HG03045 (cell line): ENCODE measurements at regions not wholly inside any gene's neighbourhood (a gene's known extent, or its start where the extent isn't known, plus 50 kb on each side); places are given as distances from the start of the nearest gene placed in this dataset.

Experiments used
- ATAC-seq: cut with Tn5 transposase; IDR thresholded peaks from one replicate; pipeline ENCODE4 v1.9.1; 2021; ENCODE audit warnings: mild to moderate bottlenecking, moderate library complexity; ENCODE audit not compliant: unreplicated experiment

DNA sequence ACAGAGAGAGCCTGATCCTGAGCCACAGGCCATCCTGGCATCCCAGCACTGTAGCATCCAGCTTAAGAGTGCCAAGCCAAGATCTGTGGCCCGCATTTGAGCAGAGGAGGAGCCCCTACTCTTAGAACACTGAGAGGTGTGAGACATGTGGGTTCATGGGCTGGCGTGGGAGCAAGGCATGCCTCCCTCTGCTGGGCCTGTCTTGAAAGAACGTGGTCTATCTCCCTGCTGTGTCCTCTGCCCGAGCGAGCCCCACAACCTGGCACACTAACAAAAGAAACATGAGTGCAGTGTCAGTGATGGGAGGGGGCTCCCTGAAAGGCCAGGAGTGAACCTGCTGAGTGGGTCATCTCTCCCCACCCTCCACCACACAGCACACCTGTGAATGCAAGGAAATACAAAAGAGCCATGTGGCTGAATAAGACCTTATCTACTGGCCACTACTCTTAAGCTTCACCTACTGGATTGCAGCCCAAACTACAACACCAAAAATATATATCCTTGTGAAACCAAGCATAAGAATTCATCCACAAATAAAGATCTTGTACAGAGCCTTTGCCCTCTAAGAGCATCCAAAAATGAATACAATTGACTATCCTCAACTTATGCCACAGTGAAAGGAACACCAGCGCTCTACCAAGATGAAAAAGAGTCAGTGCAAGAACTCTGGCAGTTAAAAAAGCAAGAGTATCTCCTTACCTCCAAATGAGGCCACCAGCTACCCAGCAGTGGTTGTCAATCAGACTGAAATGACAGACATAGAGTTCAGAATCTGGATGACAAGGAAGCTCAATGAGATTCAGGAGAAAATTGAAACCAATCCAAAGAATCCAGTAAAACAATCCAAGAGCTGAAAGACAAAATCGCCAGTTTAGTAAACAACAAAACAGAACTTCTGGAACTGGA, 259.4 kb upstream of the DAB1 start:
- no peak for ATAC-seq

DNA sequence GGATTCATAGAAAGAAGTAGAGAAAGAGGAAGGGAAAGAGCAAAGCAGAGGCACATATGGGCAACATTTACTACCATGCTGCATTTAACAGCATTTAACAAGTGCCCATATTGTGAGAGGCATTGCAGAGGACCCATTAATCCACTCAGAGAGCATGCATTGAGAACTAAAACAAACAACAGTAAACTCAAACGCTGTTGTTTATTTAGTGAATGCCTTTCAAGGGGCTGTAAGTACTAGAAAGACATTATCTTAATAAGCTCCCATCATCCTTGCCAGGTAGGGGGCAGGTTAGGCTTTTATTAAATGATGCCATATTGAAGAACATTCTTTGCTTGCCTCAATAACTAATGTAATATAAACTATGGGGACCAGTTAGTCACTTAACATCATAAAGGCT, 254.3 kb upstream of the DAB1 start:
- ATAC-seq, result no peak

DNA sequence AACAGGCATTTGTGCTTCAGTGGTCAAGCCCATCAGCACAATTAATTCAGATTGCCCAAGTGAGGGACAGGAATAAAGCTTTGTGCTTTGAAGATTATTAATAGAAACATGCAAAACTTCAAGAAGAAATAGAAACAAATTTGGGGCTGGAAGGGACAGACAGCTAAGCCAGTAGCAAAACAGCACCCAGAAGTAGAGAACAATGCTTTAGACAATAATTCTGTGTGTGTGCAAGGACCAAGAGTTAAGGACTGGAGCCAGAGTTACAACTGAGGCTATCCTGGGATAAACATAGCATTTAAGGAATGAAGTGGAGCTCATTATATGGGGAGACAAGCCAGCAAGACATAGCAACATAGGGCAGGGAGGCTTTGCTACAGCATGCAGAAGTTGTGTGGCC, 251.9 kb upstream of the DAB1 start:
- no peak for ATAC-seq

DNA sequence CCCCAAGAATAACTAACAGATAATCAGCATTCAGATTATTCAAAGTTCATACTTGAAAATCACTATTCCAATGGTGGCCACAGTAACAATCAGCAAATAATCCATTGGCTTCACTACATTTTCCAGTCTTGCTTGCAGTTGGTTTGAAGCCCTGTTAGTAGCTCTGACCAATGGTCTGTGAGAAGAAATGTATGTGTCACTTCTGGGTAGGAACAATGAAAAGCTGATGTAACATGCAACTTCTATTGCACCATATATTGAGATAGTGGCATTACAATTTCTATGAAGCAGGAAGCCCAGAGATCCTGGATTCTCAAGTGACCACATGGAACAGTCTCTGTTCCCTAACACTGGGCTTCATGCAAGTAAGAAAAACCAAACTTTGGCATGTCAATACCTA, 250.9 kb upstream of the DAB1 start:
- no peak for ATAC-seq

DNA sequence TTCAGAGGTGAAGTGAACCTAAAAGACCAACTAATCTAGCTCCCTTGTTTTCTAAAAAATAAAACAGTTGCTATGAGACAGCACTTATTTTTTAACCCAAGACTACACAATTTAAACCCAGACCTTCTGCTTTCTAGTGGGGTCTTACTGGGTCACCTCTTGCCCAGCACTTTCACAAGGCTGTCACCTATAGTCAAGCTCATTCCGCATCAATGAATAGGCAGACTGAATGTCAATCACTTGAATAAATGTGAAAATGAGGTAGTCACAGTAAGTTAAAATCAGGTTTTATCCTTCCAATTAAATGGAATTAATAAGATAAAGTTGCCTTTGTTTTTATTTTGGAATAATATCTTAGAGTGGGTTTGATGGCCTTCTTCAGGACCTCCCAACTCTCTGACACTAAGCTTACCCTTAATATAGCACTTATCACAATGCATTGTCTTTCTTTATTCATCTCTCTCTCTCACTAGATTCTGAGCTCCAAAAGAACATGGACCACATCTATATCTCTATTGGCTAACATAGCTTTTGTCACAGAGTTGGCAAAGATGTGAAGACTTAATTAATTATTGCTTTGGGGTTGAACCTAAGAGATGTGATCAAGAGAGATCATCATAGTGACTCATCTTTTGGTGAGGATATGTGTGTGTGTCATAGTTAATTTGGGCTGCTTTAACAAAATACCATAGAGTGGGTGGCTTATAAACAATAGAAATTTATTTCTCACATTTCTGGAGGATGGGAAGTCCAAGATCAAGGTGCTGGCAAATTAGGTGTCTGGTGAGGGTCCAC, 248.7 kb upstream of the DAB1 start:
- no peak for ATAC-seq

DNA sequence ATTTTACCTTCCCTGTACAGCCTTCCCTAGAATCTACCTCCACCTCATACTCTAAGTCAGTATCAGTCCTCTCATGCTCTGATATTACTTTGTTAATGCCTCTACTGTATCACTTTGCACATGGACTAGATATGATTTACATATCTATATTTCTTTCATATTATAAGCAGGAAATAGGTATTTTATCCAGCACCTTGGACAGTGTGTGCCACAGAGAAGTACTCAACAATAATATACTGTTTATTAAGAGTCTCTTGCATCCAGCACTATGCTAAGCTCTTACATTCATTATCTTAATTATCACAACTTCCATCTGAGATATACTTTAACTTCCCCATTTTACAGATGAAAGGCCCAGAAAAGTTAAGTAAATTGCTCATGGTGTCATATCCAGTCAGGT, 247.9 kb upstream of the DAB1 start:
- ATAC-seq, result no peak

DNA sequence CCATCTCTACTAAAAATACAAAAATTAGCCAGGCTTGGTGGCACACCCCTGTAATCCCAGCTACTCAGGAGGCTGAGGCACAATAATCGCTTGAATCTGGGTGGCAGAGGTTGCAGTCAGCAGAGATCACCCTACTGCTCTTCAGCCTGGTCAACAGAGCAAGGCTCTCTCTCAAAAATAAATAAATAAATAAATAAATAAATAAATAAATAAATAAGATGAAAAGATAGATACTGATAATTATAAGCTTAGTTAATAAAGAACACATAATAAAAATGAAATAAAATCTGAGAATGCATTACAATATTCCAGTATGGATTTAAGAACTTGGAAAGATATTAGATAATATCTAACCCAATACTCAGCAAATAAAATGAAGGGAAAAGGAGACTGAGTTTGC, 235.9 kb upstream of the DAB1 start:
- ATAC-seq, result no peak

DNA sequence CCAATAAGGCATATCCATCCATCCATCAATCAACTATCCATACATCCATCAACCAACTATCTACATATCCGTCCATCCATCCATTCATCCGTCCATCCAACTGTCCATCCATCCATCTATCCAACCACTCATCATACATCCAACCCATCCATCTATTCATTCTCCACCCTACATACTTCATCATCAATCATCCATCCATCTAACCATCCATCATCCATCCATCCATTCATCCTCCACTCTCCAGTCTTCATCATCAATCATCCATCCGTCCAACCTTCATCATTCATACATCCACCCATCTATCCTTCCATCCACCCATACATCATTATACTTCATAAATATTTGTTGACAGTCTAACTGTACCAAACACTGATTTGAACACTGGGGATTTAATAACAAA, 231.3 kb upstream of the DAB1 start:
- ATAC-seq, result no peak

DNA sequence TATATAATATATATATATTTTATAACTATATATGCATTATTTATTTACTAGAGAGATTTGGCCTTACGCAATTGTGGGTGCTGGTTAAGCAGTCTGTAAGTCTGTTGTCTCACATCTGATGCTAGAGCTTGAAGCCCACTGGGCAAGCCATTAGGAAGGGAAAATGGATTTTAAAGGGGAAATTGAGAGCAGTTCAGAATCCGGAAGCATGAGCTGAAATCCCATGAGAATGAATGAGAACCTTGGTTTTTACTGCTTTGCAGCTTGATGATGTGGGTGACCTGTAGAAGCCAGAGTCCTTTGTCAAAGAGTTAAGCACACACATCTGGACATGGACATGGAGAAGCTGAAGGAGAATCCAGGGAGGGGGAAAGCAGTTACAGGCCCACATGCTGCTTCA, 220.8 kb upstream of the DAB1 start:
- ATAC-seq, result no peak

DNA sequence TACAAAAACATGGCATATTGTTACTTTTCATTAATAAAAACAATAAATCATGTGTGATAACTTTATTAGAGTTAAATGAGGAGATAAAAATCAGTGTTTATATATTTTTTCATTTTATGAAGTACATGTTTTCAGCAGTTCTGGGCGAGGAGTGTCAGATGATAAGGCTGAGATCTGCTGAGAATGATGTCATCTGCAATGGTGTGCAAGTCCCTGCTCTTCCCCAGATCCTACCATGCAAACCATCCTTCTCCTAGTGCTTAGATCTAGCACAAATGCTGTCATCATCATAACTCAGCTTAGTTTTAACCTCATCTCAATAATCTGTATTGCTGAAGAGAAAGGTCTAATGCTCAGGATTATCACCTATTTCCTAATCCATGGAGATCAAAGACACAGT, 214.4 kb upstream of the DAB1 start:
- ATAC-seq, result no peak

DNA sequence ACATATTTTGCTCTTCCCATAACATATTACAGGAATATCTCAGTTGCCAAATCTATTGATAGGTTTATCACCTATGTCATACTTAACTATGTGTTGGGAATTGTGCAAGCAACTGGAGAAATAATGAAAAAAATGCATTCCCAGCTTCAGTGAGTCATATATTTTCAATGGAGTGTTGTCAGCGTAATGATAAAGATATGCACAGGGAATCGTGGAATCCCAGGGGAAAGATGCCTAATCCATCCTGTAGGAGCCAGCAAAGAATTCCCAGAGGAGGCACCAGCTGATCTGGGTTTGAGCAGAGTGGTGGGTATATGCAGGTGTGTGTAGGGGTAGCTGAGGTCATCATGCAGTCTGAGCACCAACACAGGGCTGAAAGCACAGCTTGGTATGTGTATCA, 213.3 kb upstream of the DAB1 start:
- ATAC-seq, result no peak

DNA sequence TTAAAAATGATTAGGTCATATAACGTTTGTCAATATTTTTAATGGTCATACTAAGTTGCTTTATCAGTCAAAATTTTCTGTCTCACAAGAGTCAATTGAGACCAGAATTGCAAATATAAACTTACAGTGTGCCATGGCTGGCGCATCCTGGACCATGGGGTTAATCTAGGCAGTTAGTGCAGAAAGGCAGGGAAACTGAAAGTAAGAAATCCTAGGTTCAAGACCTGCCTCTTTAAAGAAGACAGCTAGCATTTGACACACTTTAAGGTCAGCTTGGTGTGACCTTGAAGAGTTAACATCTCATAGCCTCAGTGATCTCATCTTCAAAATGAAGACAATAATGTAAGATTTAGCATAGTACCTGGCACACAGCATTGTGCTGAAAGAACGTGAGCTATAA, 210.0 kb upstream of the DAB1 start:
- no peak for ATAC-seq

DNA sequence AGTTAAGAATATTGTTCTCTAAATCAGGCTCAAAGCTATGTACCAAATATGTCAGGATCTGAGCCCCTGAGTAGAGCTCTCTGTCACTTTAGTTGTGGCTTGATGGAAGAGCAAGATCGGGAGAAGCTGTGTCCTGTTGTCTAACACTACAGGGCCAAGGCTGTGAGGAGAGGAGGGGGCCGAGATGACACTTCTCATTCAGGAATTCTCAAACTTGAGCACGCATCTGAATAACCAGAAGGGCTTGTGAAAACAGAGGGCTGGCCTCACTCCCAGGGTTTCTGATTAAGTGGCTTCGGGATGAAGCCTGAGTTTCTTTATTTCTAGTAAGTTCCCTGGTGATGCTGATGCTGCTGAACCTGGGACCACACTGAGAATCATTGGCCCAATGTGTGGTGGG, 209.2 kb upstream of the DAB1 start:
- ATAC-seq, result no peak

DNA sequence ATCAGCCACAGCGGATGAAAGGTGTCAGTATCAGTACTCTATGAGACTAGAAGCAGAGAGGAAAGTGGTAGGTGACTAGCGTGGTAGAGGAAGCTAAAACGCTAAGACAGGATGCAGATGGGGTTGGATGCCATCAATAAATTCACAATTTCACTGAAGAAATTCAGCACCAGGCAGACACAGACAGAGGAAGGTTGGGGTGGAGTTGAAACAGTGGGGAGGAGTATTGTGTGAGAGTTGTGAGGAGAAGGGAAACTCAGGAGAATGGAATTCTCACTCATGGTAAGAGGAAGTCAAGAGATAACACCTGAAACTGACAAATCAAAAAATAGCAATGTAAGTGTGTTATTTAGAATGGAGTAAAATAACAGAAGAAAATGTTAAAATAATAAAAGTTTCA, 208.5 kb upstream of the DAB1 start:
- ATAC-seq, result no peak

DNA sequence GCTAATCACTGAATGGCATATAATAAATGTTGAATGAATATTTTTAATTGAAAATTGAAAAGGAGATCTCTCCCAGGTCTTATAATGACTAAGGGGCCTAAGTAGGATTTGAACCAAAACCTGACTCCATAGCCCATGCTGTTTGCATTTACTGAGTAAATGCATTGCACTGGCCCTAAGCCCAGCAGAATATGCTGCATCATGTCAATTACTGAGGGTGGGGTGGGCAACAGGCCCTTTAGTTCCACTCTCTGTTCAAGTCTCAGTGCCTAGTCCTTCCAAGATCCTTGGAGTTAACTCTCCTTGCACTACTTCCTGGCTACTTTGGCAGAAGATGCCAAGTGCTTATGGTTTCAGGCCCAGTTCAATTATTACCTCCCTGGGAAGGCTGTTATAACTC, 203.8 kb upstream of the DAB1 start:
- no peak for ATAC-seq

DNA sequence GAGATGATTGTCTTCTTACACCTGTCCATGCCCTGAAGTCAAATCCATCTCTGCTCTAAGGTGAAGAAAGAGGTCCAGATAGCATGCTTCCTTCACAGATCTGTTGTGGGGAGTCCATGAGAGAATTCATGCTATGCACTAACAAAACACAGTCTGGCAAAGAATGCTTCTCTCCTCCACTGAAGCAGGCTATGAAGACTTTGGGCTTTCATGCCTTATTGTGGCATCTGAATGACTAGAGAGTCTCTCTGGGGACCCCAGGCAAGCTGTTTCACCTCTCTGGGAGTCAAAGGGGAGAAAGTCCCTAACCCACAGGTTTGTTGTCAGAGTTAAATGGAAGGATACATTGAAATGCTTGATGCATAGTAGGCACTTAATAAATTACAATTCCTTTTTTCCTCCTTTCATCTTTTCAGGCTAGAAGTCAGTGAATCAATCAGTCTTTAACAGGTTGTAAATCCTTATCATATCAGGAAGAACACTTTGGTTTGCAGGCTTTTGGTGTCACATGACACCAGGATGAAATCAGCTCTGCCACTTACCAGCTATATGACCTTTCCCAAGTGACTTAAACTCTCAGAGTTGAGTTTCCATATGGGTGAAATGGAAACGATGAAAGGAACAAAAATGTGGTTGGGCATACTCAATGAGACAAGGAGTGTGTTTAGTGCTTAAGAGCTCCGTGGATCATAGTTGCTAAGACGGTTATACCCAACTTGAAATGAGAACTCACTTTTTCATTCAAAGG, 200.1 kb upstream of the DAB1 start:
- no peak for ATAC-seq

DNA sequence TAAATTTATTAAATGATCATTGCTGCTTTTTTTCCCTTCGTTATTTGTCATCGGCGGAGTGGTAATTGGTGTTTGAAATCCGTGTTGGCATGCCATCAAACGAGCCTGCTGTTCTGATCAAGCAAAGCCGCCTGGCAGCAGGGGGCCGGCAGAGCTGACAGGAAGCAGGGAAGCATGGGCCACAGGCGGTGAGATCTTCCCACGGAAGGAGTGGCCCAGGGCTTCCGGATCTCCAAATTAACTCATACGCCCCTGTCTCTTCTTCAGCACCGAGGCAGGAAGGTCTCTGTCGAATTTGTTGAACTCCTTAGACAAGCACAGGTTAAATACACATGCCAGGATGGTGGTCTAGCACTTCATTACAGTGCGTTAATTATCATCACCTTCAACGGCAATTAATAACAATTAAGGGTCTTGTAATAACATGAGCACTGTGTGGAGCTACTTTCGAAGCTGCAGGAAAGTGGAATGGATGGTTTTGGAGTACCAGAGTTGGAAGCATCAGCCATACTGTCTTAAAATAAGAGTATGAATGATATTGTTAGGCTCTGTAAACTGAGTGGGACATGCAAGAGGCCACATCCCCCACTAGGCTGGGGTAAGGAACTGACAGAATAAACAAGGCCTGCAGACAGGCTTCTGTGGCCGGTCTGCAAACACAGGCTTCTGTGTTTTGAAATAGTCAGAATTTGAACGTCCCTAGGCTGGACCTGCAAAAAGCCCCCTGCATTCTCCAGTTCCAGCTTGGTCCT, 199.4 kb upstream of the DAB1 start:
- ATAC-seq, result no peak

DNA sequence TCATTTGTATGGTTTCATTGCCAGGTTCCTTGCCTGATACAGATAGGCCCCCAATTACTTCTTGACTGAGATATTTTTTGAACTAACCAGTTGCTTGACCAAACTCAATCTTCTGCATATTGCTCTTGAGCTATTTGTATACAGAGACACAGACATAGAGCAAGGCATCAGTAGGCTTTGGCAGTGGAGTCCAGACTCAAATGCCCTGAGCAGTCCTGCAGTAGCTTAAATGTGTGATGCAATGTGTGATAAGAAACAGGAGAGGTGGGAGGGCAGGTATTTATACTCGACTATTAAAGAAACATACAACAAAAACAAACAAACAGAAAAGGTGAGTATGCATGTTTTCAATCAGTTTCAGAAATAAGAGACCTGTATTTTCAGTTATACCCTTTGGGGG, 197.9 kb upstream of the DAB1 start:
- no peak for ATAC-seq

DNA sequence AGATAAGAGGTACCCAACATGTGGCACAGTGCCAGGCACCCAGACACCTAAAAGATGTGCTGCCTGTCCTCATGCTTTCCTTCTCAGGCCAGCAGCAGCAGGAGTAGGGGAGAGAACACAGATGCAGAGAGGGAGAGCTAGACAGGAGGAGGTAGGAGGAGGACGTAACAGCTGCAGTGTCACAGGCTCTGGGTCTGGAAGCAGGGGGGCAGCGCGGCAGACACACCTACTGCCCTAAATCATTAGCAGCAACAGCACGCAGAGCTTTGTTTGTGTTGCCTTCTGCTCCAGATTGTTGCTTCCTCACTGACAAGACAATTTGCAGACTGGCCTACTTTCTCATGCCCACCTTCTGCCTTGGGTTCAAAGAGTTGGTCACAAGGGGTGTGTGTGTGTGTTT, 196.7 kb upstream of the DAB1 start:
- no peak for ATAC-seq

DNA sequence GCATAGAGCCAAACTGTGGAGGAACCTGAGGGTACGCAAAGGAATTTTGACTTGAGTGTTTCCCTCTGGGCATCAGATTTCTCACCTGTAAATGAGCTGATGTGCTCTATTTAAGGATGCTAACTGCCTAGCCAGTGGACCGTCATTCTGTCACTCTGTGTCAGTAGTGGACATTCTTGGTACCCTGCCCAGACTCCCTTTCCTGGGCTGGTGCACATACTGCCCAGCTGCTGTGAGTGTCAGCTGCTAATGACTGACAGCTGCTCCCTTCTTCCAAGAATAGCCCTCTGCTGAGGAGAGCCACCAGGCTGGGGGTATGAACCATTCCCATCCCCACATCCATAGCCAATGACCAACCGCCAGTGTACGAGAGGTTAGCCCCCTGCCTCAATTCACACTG, 193.1 kb upstream of the DAB1 start:
- no peak for ATAC-seq

DNA sequence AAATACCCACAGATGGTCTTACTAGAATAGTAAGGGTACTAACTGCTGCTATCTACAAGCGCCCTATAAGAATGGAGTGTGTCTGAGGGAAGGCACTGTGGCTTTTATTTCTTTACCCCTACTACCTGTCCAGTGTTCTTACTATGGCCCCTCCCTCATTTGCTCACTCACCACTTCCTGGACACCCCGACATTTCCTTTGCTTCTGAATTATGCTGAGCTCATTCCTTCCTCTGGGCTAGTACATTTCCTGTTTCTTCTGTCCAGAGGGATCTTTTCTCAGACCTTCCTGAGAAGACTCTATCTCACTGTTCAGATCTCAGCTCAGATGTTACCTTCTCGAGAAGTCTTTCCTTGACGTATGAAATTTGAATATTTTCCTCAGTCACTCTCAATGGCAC, 192.1 kb upstream of the DAB1 start:
- ATAC-seq, result no peak
